Ishikawa (cell line): ENCODE measurements at regions not wholly inside any gene's neighbourhood (a gene's known extent, or its start where the extent isn't known, plus 50 kb on each side); places are given as distances from the start of the nearest gene placed in this dataset.

ENCODE experiments used
- CEBPB ChIP-seq: IDR thresholded peaks from 2 replicates; pipeline ENCODE4 v1.6.1; 2012
- CREB1 ChIP-seq: IDR thresholded peaks from 2 replicates; pipeline ENCODE4 v1.6.1; 2012; ENCODE audit warnings: low read depth
- EGR1 ChIP-seq: IDR thresholded peaks from 2 replicates; pipeline ENCODE4 v1.6.1; 2012
- EP300 ChIP-seq: IDR thresholded peaks from 2 replicates; pipeline ENCODE4 v1.6.1; 2012; ENCODE audit warnings: borderline replicate concordance
- FOXM1 ChIP-seq: IDR thresholded peaks from 2 replicates; pipeline ENCODE4 v1.6.1; 2012; ENCODE audit warnings: low read depth, borderline replicate concordance
- NFIC ChIP-seq: IDR thresholded peaks from 2 replicates; pipeline ENCODE4 v1.6.1; 2012
- RAD21 ChIP-seq: IDR thresholded peaks from 2 replicates; pipeline ENCODE4 v1.6.1; 2012; ENCODE audit warnings: low read depth
- TAF1 ChIP-seq: IDR thresholded peaks from 2 replicates; pipeline ENCODE4 v1.6.1; 2012; ENCODE audit warnings: low read depth, mild to moderate bottlenecking
- TCF12 ChIP-seq: IDR thresholded peaks from 2 replicates; pipeline ENCODE4 v1.6.1; 2012; ENCODE audit warnings: low read depth
- TEAD4 ChIP-seq: IDR thresholded peaks from 2 replicates; pipeline ENCODE4 v1.6.1; 2012
- YY1 ChIP-seq: IDR thresholded peaks from 2 replicates; pipeline ENCODE4 v1.6.1; 2012; ENCODE audit warnings: low read depth
- ZBTB7A ChIP-seq: IDR thresholded peaks from 2 replicates; pipeline ENCODE4 v1.6.1; 2012; ENCODE audit warnings: low read depth
- TF ChIP-seq, protein P1 (sequence below): IDR thresholded peaks from 2 replicates; pipeline ENCODE4 v1.6.1; 2012
- TF ChIP-seq, protein P2 (sequence below): IDR thresholded peaks from 2 replicates; pipeline ENCODE4 v1.6.1; 2012; ENCODE audit warnings: low read depth, mild to moderate bottlenecking
- TF ChIP-seq, protein P3 (sequence below): IDR thresholded peaks from 2 replicates; pipeline ENCODE4 v1.6.1; 2012

GRCh38 chr15:53218666-53219580, 428.8 kb upstream of the ONECUT1 start:
- TF ChIP-seq, protein P1, sequence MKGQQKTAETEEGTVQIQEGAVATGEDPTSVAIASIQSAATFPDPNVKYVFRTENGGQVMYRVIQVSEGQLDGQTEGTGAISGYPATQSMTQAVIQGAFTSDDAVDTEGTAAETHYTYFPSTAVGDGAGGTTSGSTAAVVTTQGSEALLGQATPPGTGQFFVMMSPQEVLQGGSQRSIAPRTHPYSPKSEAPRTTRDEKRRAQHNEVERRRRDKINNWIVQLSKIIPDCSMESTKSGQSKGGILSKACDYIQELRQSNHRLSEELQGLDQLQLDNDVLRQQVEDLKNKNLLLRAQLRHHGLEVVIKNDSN, result no peak
- TF ChIP-seq CREB1 (no peak), CEBPB (no peak), YY1 (no peak), TEAD4 (no peak), ZBTB7A (no peak), NFIC (no peak), RAD21 (no peak)
- TF ChIP-seq, protein P2, sequence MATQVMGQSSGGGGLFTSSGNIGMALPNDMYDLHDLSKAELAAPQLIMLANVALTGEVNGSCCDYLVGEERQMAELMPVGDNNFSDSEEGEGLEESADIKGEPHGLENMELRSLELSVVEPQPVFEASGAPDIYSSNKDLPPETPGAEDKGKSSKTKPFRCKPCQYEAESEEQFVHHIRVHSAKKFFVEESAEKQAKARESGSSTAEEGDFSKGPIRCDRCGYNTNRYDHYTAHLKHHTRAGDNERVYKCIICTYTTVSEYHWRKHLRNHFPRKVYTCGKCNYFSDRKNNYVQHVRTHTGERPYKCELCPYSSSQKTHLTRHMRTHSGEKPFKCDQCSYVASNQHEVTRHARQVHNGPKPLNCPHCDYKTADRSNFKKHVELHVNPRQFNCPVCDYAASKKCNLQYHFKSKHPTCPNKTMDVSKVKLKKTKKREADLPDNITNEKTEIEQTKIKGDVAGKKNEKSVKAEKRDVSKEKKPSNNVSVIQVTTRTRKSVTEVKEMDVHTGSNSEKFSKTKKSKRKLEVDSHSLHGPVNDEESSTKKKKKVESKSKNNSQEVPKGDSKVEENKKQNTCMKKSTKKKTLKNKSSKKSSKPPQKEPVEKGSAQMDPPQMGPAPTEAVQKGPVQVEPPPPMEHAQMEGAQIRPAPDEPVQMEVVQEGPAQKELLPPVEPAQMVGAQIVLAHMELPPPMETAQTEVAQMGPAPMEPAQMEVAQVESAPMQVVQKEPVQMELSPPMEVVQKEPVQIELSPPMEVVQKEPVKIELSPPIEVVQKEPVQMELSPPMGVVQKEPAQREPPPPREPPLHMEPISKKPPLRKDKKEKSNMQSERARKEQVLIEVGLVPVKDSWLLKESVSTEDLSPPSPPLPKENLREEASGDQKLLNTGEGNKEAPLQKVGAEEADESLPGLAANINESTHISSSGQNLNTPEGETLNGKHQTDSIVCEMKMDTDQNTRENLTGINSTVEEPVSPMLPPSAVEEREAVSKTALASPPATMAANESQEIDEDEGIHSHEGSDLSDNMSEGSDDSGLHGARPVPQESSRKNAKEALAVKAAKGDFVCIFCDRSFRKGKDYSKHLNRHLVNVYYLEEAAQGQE, result no peak

- no peak for TF ChIP-seq FOXM1
- TF ChIP-seq NFIC, result no peak
- TF ChIP-seq, protein P1, result no peak
- TF ChIP-seq RAD21, result no peak
- no peak for TF ChIP-seq EGR1
- TF ChIP-seq, protein P2, result no peak
- no peak for TF ChIP-seq CREB1
- TF ChIP-seq EP300, result no peak
- TF ChIP-seq TAF1, result no peak
- TF ChIP-seq, protein P3, sequence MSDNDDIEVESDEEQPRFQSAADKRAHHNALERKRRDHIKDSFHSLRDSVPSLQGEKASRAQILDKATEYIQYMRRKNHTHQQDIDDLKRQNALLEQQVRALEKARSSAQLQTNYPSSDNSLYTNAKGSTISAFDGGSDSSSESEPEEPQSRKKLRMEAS, result no peak
- TF ChIP-seq ZBTB7A, result no peak
- no peak for TF ChIP-seq CEBPB
- TF ChIP-seq YY1, result no peak
Measured at GRCh38 chr15:53216036-53216435, 425.9 kb upstream of the ONECUT1 start.

- no peak for TF ChIP-seq EP300
- no peak for TF ChIP-seq EGR1
- no peak for TF ChIP-seq TEAD4
- no peak for TF ChIP-seq YY1
- TF ChIP-seq TAF1, result no peak
- TF ChIP-seq NFIC, result no peak
- no peak for TF ChIP-seq CREB1
- TF ChIP-seq, protein P2, result no peak
- TF ChIP-seq, protein P1, result no peak
- TF ChIP-seq RAD21, result no peak
- no peak for TF ChIP-seq TCF12
- TF ChIP-seq FOXM1, result no peak
- TF ChIP-seq, protein P3, result no peak
- TF ChIP-seq ZBTB7A, result no peak
- no peak for TF ChIP-seq CEBPB
Measured at GRCh38 chr15:53213336-53213735, 423.2 kb upstream of the ONECUT1 start.

DNA sequence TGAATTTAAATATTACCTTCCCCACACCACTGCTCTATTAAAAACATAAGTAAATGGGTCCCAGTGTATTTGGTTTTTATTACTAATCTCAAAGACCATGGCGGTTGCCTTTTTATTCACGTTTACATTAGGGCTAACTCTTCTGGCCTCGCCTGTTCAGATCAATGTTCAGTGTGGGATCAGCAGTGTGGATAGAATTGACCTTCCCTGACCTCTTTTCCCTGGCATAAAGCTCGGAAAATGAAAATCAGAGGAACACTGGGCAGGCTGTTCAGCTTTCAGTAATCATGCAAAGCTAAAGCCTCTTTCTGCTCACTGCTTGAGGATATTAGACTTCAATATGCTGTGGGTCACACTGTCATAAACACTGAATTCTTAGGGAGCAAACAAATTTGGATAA, 422.6 kb upstream of the ONECUT1 start:
- TF ChIP-seq FOXM1 (no peak), RAD21 (no peak), ZBTB7A (no peak), TEAD4 (no peak), TAF1 (no peak), CEBPB (no peak), CREB1 (no peak), YY1 (no peak), NFIC (no peak), EGR1 (no peak), EP300 (no peak), TCF12 (no peak)
- TF ChIP-seq, protein P2, result no peak
- TF ChIP-seq, protein P3, result no peak
- TF ChIP-seq, protein P1, result no peak
